Trophoblast cell (in vitro differentiated cells and primary cell): ENCODE measurements at regions not wholly inside any gene's neighbourhood (a gene's known extent, or its start where the extent isn't known, plus 50 kb on each side); places are given as distances from the start of the nearest gene placed in this dataset.

Experiments
- DNase-seq, 2 donors: peaks; one replicate each; pipeline ENCODE4 v3.0.0-alpha.2; 2016
- H2AFZ ChIP-seq: 2 replicates; pipeline ENCODE4 v1.6.1; 2013; ENCODE audit warnings: low read length, moderate library complexity, mild to moderate bottlenecking; ENCODE audit not compliant: insufficient read depth, poor library complexity
- H2AK5ac ChIP-seq: 2 replicates; pipeline ENCODE4 v1.6.1; 2013; ENCODE audit warnings: mild to moderate bottlenecking, low read length
- H2BK120ac ChIP-seq: 2 replicates; pipeline ENCODE4 v1.6.1; 2013; ENCODE audit warnings: low read length, mild to moderate bottlenecking, moderate library complexity; ENCODE audit not compliant: insufficient read depth, poor library complexity
- H2BK12ac ChIP-seq: 2 replicates; pipeline ENCODE4 v1.6.1; 2013; ENCODE audit warnings: mild to moderate bottlenecking, low read length, moderate library complexity
- H2BK5ac ChIP-seq: 2 replicates; pipeline ENCODE4 v1.6.1; 2013; ENCODE audit warnings: low read length, low read depth, moderate library complexity, mild to moderate bottlenecking; ENCODE audit not compliant: poor library complexity
- H3K14ac ChIP-seq: 2 replicates; pipeline ENCODE4 v1.6.1; 2013; ENCODE audit warnings: mild to moderate bottlenecking, low read length
- H3K18ac ChIP-seq: 2 replicates; pipeline ENCODE4 v1.6.1; 2013; ENCODE audit warnings: mild to moderate bottlenecking, low read length
- H3K23ac ChIP-seq: 2 replicates; pipeline ENCODE4 v1.6.1; 2013; ENCODE audit warnings: low read length
- H3K27ac ChIP-seq: 2 replicates; pipeline ENCODE4 v1.5.1; 2013; ENCODE audit warnings: low read depth, mild to moderate bottlenecking, inconsistent platforms, low read length, moderate library complexity
- H3K27me3 ChIP-seq: 2 replicates; pipeline ENCODE4 v1.6.1; 2013; ENCODE audit warnings: inconsistent platforms, mild to moderate bottlenecking, low read length, moderate library complexity; ENCODE audit not compliant: insufficient read depth
- H3K36me3 ChIP-seq, 2 experiments: 1 replicate in 1 of 2; 2 replicates in 1 of 2; pipeline ENCODE4 v1.6.1; 2013; ENCODE audit warnings: low read length in 2 of 2, mild to moderate bottlenecking in 2 of 2, moderate library complexity in 1 of 2; ENCODE audit not compliant: insufficient read depth in 2 of 2, control insufficient read depth in 1 of 2
- H3K4ac ChIP-seq: 2 replicates; pipeline ENCODE4 v1.6.1; 2013; ENCODE audit warnings: low read depth, mild to moderate bottlenecking, low read length, moderate library complexity
- H3K4me1 ChIP-seq, 2 experiments: 1 replicate in 1 of 2; 2 replicates in 1 of 2; pipeline ENCODE4 v1.6.1; 2013; ENCODE audit warnings: low read length in 2 of 2, mild to moderate bottlenecking in 2 of 2, moderate library complexity in 1 of 2; ENCODE audit not compliant: insufficient read depth in 2 of 2, control insufficient read depth in 1 of 2
- H3K4me2 ChIP-seq: 2 replicates; pipeline ENCODE4 v1.6.1; 2013; ENCODE audit warnings: inconsistent platforms, mild to moderate bottlenecking, low read length, moderate library complexity
- H3K4me3 ChIP-seq: 2 replicates; pipeline ENCODE4 v1.5.1; 2013; ENCODE audit warnings: mild to moderate bottlenecking, low read depth, low read length, inconsistent platforms
- H3K79me1 ChIP-seq: one replicate; pipeline ENCODE4 v1.6.1; 2013; ENCODE audit warnings: low read length
- H3K79me2 ChIP-seq: 2 replicates; pipeline ENCODE4 v1.6.1; 2013; ENCODE audit warnings: low read length, mild to moderate bottlenecking; ENCODE audit not compliant: control insufficient read depth, insufficient read depth, poor library complexity
- H3K9ac ChIP-seq: 2 replicates; pipeline ENCODE4 v1.6.1; 2013; ENCODE audit warnings: mild to moderate bottlenecking, low read length
- H3K9me3 ChIP-seq: 2 replicates; pipeline ENCODE4 v1.6.1; 2013; ENCODE audit warnings: low read depth, mild to moderate bottlenecking, control low read depth, inconsistent platforms, low read length; ENCODE audit not compliant: insufficient read depth
- H4K12ac ChIP-seq: 2 replicates; pipeline ENCODE4 v1.6.1; 2013; ENCODE audit warnings: low read depth, mild to moderate bottlenecking, low read length, moderate library complexity
- H4K8ac ChIP-seq: 2 replicates; pipeline ENCODE4 v1.6.1; 2013; ENCODE audit warnings: low read depth, mild to moderate bottlenecking, low read length, moderate library complexity
- H4K91ac ChIP-seq: one replicate; pipeline ENCODE4 v1.6.1; 2013; ENCODE audit warnings: low read depth, mild to moderate bottlenecking, low read length, moderate library complexity
- WGBS: extraction: QIAGEN DNeasy Blood & Tissue Kit; methylation state at CpG from one replicate; pipeline ENCODE4 v1.1.7; 2013; ENCODE audit warnings: missing lambda C conversion rate; ENCODE audit not compliant: insufficient read length, insufficient coverage; ENCODE audit errors: extremely low coverage; 5-methylcytosine and 5-hydroxymethylcytosine counted together

GRCh38 chr7:155225095-155225494, 72.6 kb upstream of the INSIG1 start:
- Histone ChIP-seq H3K4me2 (no peak overlapping the region), H3K79me2 (no peaks in the 10 kb centered on the region), H3K4me1 (peaks cover 18 to 23% of the 10 kb centered on the region in 2 experiments), H4K8ac (no peak overlapping the region), H3K23ac (no peak overlapping the region), H3K18ac (no peak overlapping the region), H4K12ac (no peak overlapping the region), H3K27ac (no peak overlapping the region), H3K4me3 (no peak overlapping the region), H3K4ac (no peak overlapping the region), H2AK5ac (no peak overlapping the region), H3K27me3 (no peaks in the 10 kb centered on the region), H3K9me3 (no peaks in the 10 kb centered on the region), H4K91ac (no peak overlapping the region), H2AFZ (no peak overlapping the region), H3K36me3 (no peaks in the 10 kb centered on the region), H3K9ac (no peak overlapping the region), H2BK120ac (no peak overlapping the region), H2BK5ac (no peak overlapping the region), H2BK12ac (no peak overlapping the region), H3K14ac (no peak overlapping the region), H3K79me1 (peaks cover 6% of the 10 kb centered on the region)
- no CpG with 5 or more reads among the region's 11 CpGs for WGBS
- DNase-seq = no peak

- no peaks in the 10 kb centered on the region for H3K79me2 ChIP-seq
- no peak overlapping the region for H3K4me2 ChIP-seq
- H4K91ac ChIP-seq = no peak overlapping the region
- H2AFZ ChIP-seq = no peak overlapping the region
- H2BK12ac ChIP-seq = no peak overlapping the region
- H3K14ac ChIP-seq = no peak overlapping the region
- no CpG with 5 or more reads among the region's 14 CpGs for WGBS
- H4K8ac ChIP-seq = no peak overlapping the region
- no peaks in the 10 kb centered on the region for H3K9me3 ChIP-seq
- H3K18ac ChIP-seq = no peak overlapping the region
- no peak overlapping the region for H3K4me3 ChIP-seq
- H3K27me3 ChIP-seq = no peaks in the 10 kb centered on the region
- H3K27ac ChIP-seq = no peak overlapping the region
- no peak overlapping the region for H4K12ac ChIP-seq
- no peak overlapping the region for H2BK120ac ChIP-seq
- H3K23ac ChIP-seq = no peak overlapping the region
- DNase-seq = no peak
- no peaks in the 10 kb centered on the region for H3K36me3 ChIP-seq
- no peak overlapping the region for H2AK5ac ChIP-seq
- H3K4me1 ChIP-seq = peaks cover 18 to 23% of the 10 kb centered on the region in 2 experiments
- H2BK5ac ChIP-seq = no peak overlapping the region
- H3K9ac ChIP-seq = no peak overlapping the region
- H3K79me1 ChIP-seq = peaks cover 6% of the 10 kb centered on the region
- no peak overlapping the region for H3K4ac ChIP-seq
These were observed 72.2 kb upstream of the INSIG1 start for GRCh38 chr7:155225516-155225915.

- H4K12ac ChIP-seq = no peak overlapping the region
- WGBS = no CpG with 5 or more reads among the region's 26 CpGs
- no peaks in the 10 kb centered on the region for H3K79me2 ChIP-seq
- no peak overlapping the region for H3K27ac ChIP-seq
- H3K4me1 ChIP-seq = peaks cover 16 to 23% of the 10 kb centered on the region in 2 experiments
- no peak overlapping the region for H4K91ac ChIP-seq
- no peak overlapping the region for H3K18ac ChIP-seq
- H2AK5ac ChIP-seq = no peak overlapping the region
- no peak overlapping the region for H3K14ac ChIP-seq
- H2AFZ ChIP-seq = no peak overlapping the region
- H2BK5ac ChIP-seq = no peak overlapping the region
- peak overlapping the region; percentile 33 for H3K4me3 ChIP-seq
- peak overlapping the region; percentile 19 for H2BK12ac ChIP-seq
- peaks cover 4% of the 10 kb centered on the region for H3K9me3 ChIP-seq
- H3K27me3 ChIP-seq = no peaks in the 10 kb centered on the region
- H4K8ac ChIP-seq = no peak overlapping the region
- H3K4ac ChIP-seq = no peak overlapping the region
- H3K79me1 ChIP-seq = peaks cover 4% of the 10 kb centered on the region
- no peak for DNase-seq
- no peak overlapping the region for H2BK120ac ChIP-seq
- H3K9ac ChIP-seq = no peak overlapping the region
- no peak overlapping the region for H3K23ac ChIP-seq
- H3K4me2 ChIP-seq = no peak overlapping the region
- no peaks in the 10 kb centered on the region for H3K36me3 ChIP-seq
These were observed 71.2 kb upstream of the INSIG1 start for GRCh38 chr7:155226261-155227003.

DNA sequence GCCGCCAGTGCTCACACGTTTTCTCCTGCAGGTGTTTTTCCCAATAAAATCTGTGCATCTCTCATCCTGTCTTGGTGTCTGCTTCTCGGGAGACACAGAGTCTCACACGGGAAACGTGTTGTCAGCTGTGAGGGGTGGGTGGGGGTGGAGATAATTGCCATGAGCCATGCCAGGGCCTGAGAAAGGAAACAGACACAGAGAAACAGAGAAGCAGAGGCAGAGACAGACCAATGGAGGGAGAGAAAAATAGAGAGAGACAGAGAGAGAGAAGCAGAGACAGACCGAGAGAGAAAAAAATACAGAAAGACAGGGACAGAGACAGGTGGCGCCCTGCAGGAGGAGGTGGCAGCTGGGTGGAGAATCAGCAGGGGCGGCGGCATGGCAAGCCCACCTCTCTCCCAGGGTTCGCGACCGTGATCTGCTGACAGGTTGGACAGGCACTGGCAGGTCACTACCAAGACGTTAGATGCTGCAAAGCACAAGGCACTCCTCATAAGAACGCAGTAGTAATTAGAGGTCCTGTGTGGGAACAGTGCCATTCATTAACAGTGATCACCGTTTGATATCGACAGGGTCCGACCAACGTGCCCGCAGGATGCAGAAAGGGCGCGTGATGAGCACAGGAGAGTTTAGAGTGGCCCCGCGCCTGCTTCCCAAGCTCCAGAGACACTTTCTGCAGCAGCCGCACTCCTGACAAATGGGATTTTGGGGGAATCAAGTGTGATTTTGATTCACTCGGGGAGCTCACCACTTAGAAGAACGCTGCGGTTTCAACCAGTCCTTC, 70.5 kb upstream of the INSIG1 start:
- Histone ChIP-seq H3K27ac (no peak overlapping the region), H3K27me3 (no peaks in the 10 kb centered on the region), H3K4me1 (peaks cover 16 to 23% of the 10 kb centered on the region in 2 experiments), H3K9ac (no peak overlapping the region), H4K12ac (no peak overlapping the region), H3K18ac (no peak overlapping the region), H3K36me3 (no peaks in the 10 kb centered on the region), H4K8ac (no peak overlapping the region), H3K9me3 (peaks cover 4% of the 10 kb centered on the region), H2BK12ac (no peak overlapping the region), H3K4me3 (no peak overlapping the region), H2AFZ (no peak overlapping the region), H3K79me1 (peaks cover 4% of the 10 kb centered on the region), H3K14ac (no peak overlapping the region), H2BK120ac (no peak overlapping the region), H2AK5ac (no peak overlapping the region), H3K4ac (no peak overlapping the region), H3K4me2 (no peak overlapping the region), H4K91ac (no peak overlapping the region), H3K79me2 (no peaks in the 10 kb centered on the region), H2BK5ac (no peak overlapping the region), H3K23ac (no peak overlapping the region)
- no peak for DNase-seq
- WGBS = no CpG with 5 or more reads among the region's 27 CpGs
